Left cardiac atrium (tissue), 4 donors: ENCODE measurements at regions not wholly inside any gene's neighbourhood (a gene's known extent, or its start where the extent isn't known, plus 50 kb on each side); places are given as distances from the start of the nearest gene placed in this dataset.
"Not testable (repeated sequence)": the region's sequence is repeated elsewhere in the genome, so short reads cannot be mapped to it uniquely, and the experiment has no call there.

ENCODE experiments used
- ATAC-seq, 2 donors: fragments of 200-7000 bp; cut with Tn5 transposase; one replicate each; pipeline ENCODE4 v1.9.1; 2020; ENCODE audit warnings: mild to moderate bottlenecking in 2 of 2, moderate library complexity in 2 of 2
- DNase-seq: peaks from one replicate; pipeline ENCODE4 v3.0.0-alpha.2; 2020
- intact Hi-C, 2 donors: fragments of 100-400 bp; cut with DNase I; formaldehyde crosslinking; loops; one replicate each; pipeline versions ENCODE4 v1.14.1 to v1.15.1; 2022 to 2023
- donor health status: DM: no; HTN: yes; CAD: no.
- donor health status: DM: no; HTN: yes; CAD: no; lungs with severe emphysema.
- donor health status: DM: yes; HTN: yes; CAD: no.
- donor health status: Dilated cardiomyopathy.

DNA sequence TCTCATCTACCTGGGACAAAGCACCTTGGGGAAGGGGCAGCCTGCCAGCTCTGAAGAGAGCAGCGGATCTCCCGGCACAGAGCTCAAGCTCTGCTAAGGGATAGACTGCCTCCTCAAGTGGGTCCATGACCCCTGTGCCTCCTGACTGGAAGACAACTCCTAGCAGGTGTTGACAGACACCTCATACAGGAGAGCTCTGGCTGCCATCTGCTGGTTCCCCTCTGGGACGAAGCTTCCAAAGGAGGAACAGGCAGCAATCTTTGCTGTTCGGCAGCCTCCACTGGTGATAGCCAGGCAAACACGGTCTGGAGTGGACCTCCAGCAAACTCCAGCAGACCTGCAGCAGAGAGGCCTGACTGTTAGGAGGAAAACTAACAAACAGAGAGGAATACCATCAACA lies 549.9 kb upstream of the LRATD1 start:
- intact Hi-C loops = no loop called here
- DNase-seq (no peak), ATAC-seq (no peak)

DNA sequence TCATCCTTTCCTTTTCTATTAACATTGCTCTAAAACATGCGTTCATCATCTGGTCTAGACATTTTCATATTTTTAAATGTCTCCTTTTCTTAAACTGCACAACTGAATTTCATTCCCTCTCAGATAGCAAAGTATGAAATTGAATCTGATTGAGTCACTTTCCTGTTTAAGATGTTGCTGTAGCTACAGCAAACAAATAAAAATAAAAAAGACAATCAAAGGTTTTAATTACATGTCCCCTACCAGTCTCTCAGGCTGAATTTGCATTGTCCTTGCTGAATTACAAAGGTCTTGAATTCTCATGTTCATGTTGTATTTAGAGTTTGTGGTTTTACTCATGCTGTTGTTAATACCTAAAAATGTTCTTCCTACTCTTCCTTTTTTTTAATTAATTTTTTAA lies 537.9 kb upstream of the LRATD1 start:
- DNase-seq (no peak), ATAC-seq (no peak)
- intact Hi-C loops = no loop called here

DNA sequence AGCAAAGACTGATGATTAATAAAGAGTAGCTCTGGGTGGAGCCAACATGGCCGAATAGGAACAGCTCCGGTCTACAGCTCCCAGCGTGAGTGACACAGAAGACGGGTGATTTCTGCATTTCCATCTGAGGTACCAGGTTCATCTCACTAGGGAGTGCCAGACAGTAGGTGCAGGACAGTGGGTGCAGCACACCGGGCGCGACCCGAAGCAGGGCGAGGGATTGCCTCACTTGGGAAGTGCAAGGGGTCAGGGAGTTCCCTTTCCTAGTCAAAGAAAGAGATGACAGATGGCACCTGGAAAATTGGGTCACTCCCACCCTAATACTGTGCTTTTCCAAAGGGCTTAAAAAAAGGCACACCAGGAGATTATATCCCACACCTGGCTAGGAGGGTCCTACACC lies 533.4 kb upstream of the LRATD1 start:
- DNase-seq, ATAC-seq, intact Hi-C loops: not testable (repeated sequence)

DNA sequence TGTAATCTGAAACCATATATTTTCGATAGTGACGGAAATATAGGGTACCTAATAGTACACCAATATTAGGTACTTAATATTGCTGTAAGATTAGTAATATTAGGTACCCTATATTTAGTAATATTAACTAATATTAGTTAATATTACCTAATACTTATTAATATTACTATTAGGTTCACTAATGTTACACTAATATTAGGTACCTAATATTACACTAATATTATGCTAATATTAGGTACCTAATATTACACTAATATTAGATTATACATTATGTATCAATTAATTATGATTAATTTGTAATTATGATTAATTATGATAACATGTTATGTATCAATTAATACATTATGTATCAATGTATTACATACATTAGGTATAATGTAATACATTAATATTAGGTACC lies 518.2 kb upstream of the LRATD1 start:
- intact Hi-C loops = no loop called here
- DNase-seq = no peak
- no peak for ATAC-seq

DNA sequence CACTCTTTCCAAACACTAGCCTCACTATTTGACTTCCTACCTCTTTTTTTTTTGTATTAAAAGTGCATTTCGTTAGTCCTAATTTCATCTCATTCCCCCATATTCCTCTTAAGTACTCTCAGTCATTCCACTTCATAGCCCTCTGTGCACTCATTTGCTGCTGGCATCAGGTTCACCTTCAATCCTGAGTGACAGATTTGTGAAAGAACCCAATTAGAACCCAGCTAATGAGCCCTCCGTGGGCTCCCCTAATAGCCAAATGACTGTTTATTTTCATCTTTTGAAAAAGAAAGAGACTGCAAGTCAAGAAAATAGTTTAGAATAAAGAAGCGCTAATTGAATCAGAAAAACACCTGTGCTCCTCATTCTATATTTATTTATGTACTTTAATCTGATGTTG lies 512.1 kb upstream of the LRATD1 start:
- ATAC-seq (no peak), DNase-seq (no peak)
- intact Hi-C loops = no loop called here

DNA sequence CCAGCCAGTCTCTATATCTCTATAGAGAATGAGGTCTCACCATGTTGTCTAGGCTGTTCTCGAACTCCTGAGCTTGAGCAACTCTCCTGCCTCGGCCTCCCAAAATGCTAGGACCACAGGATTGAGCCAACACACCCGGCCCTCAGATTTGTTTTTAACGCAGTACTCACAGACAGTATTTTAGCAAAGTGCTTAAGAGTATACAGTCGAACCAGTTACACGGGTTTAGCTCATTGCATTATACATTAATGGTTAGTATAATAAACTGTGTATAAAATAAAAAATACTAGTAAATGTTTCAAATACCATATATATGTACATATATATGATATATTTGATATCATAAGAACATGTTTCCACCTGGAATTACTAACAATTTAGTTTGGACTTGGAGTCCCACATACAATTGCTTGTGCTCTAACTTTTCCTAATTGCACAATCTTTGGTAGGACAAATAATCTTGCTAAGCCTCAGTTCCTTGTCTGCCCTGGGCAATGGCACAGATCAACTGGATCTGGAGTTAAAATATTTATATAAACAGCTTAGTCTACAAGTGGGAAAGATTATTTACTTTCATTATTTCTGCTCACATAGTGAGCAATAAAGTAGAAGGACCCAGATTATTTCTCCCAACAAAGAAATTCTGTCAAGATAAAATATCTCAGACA lies 508.9 kb upstream of the LRATD1 start:
- DNase-seq (no peak), ATAC-seq (no peak)
- intact Hi-C loops = no loop called here

DNA sequence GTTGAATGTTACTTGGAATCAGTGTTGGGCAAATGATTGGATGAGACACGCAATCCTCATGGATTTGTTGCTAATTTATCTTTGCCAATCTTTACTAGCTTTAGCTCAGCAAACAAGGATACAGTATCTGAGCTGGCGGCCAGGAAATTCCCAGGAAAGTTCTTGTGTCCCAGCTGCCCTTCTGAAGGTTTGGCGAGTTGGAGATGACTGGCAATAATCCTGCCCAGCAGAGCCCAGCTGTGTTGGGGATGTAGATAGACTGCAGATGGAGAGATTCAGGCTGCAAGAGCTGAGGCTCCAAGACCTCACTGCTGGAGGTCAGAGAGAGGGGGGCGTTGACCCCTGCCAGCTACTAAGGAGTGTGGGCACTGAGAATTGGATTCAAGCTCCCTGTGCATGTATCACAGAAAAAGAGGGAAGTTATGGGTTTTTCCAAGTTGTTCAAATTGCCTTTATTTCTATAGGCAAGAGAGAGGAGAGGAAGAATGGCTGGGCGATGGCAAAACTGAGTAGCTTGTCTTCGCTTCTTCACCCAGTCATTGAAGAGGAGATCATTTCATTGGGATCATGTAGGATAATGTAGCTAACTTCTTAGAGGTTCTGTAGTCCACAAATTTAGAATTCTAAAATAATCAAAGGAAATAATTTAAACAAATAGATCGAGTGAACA lies 506.8 kb upstream of the LRATD1 start:
- DNase-seq = no peak
- no peak for ATAC-seq

DNA sequence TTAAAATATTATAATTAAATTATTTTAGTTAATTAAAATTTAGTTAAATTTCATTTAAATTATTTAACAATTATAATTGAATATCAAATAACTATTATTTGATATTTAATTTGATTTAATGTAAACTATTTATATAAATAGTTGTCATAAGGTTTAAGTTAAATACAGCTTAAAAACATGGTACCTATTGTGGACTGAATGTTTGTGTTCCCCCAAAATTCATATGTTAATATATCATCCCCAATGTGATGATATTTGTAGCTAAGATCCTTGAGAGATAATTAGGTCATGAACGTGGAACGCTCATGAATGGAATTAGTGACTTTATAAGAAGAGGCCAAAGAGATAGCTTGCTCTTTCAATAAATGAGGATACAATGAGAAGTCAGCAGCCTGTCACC lies 505.7 kb upstream of the LRATD1 start:
- DNase-seq (no peak), ATAC-seq (no peak)
- intact Hi-C loops = no loop called here

More for the DNA sequence above, 506.8 kb upstream of the LRATD1 start:
- intact Hi-C loops = no loop called here

DNA sequence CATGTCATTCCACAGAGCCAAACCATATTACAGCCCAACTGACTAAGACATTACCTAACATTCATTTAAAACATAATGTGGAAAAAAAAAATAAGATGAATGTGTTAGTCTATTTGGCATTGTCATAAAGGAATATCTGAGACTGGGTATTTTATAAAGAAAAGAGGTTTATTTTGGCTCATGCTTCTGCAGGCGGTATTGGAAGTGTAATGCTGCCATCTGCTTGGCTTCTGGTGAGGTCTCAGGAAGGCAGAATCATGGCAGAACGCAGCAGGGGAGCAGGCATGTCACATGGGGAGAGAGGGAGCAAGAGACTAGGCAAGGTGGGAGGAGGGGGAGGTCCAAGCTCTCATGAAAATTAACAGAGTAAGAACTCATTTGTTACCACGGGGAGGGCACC lies 504.8 kb upstream of the LRATD1 start:
- intact Hi-C loops = no loop called here
- DNase-seq (no peak), ATAC-seq (no peak)

DNA sequence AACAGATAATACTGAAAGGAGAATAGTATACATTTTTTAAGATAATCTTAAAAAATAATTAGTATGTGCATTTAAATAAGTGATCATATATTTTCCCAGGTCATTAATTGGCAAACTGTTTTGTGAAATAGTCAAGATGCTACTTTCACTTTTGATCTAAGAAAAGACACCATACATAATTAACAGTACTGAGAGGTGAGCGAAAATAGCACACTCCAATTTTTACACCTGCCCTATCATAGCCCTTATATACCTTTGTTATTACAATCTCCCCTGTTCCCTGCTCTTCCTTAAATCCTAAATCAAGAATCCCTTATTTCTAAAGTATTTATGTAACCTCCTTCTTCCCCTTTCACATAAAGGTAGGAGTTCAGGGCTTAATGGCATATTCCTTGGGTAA lies 500.1 kb upstream of the LRATD1 start:
- ATAC-seq (no peak), DNase-seq (no peak)
- intact Hi-C loops = no loop called here

DNA sequence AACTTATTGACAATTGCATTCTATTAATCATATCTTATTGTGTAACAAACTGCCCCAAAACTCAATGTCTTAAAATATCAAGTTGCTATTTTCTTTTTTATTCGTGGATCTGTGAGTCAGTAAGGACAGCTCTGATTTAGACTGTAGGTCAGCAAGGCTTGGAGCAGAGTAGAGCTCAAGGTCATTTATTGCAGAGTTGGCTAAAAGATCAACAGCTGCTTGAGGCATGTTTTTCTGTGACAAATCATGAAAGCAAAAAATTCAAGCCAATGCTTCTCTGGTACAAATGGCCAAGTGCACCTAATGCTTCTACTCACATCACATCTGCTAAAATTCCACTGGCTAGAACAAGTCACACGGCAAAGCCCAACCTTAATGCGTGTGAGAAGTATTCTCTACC lies 497.7 kb upstream of the LRATD1 start:
- intact Hi-C loops = no loop called here
- DNase-seq = no peak
- no peak for ATAC-seq

DNA sequence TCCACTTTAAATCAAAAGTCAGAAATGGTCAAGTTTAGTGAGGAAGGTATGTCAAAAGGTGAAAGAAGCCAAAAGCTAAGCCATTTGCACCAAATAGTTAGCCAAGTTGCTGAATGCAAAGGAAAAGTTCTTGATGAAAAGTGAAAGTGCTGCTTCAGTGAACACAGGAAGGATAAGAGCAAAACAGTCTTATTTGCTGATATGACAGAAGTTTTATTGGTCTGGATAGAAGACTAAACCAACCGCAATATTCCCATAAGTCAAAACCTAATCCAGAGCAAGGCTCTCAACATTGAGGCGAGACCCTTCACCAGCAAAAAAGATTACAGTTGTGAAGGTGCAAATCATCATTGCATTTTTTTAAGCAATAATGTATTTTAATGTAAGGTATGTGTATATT lies 496.5 kb upstream of the LRATD1 start:
- intact Hi-C loops = no loop called here
- DNase-seq (no peak), ATAC-seq (no peak)

DNA sequence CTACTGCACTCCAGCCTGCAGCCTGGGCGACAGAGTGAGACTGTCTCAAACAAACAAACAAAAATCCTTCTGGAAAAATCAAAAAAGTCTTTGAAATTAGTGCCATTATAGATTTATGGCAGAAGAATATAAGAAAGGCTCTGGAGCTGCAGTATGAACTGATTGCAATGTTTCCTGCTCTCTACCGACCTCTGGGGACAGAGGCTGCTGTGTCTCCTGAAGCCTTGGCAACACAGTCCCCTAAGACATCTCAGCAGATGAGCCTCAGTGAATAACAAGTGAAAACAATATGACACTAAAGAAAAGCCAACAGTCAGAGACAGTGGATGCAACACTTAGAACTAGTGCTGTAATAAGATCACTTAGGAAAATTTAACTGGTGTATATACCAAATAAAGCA lies 494.9 kb upstream of the LRATD1 start:
- no peak for DNase-seq
- intact Hi-C loops = no loop called here
- ATAC-seq = no peak

DNA sequence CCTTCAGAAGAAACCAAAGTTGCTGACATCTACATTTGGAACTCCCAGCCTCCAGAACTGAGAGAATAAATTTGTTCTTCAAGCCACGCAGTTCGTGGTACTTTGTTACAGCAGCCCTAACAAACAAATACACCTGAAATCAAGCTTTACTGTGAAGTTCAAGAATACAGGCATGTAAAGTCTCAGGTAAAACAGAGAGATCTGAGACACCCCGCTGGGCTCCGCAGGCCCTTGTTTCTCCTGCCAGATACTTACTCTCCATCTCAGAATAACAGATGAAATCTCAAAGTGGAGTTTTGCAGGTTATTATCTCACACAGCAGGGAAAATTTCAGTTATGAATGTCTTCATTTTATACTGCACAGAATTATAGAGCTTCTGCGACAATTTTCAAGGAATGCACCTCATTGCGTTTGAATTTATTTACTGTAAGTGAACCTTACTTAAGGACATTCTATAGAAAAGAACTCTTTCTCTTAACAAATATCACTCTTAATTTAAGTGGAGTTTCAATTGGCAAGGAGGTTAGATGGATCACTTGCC lies 492.4 kb upstream of the LRATD1 start:
- DNase-seq (no peak), ATAC-seq (no peak)
- intact Hi-C loops = no loop called here

DNA sequence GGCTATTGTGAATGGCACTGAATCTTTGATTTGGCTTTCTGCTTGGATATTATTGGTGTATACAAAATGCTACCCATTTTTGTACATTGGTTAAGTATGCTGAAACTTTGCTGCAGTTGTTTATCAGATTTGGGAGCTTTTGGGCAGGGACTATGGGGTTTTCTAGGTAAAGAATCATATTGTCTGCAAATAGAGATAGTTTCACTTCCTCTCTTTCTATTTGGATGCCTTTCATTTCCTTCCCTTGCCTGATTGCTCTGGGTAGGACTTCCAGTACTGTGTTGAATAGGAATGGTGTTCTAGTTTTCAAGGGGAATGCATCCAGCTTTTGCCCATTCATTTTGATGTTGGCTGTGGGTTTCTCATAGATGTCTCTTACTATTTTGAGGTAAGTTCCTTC lies 489.1 kb upstream of the LRATD1 start:
- no peak for DNase-seq
- intact Hi-C loops = no loop called here
- ATAC-seq = no peak

DNA sequence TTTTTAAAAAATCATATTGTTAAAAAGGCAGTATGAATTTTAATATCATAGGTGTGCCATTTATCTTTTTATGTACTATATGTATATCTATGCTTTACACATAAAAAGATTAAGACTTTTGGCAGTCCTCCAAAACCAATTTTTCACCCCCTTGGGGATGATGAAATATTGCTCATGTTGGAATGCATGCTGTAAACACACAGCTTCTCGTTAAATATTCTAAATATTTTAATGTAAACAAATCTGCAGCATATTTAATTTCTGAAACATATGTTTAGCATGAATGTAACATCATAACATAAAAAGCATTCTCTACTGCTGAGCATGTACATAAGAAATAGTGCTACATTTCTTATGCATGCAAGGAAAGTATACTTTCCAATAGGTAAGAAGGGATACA lies 484.3 kb upstream of the LRATD1 start:
- DNase-seq = no peak
- intact Hi-C loops = no loop called here
- ATAC-seq = no peak

DNA sequence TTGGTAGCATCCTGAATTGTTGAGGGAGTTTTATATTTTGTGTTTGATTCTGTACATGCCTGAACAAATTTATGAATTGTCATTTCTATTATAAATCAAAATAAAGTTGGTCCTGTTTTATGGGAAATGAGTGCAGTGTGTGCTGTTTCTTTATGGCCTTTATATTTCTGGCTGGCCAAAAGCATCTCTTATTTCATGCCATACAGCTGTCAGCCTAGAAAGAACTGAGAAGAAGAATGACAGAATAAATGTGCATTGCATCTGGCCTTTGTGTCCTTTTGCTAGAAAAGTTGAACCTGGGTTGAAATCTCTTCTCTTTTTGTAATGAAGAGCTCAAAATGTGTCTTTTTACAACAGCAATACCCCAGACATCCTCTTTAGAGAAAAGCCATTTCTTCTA lies 474.7 kb upstream of the LRATD1 start:
- ATAC-seq (no peak), DNase-seq (no peak)
- intact Hi-C loops = no loop called here

DNA sequence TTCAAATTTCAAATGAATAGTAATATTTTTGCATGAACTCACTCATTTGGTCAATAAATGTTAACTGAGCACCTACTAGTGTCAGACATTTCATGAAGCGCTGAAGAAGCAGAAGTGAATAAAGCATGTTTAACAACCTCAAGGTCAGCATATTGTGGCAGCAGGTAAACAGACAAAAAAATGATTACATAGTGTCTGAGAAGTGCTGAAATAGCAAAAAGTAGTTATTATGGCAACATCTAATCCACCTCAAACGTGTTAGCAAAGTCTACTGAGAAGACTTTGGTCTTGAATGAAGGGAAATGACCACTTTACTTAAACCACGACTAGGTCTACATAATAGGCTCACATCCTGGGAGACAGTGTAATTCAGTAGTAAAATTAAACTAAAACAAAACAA lies 452.2 kb upstream of the LRATD1 start:
- ATAC-seq (no peak), DNase-seq (no peak)
- intact Hi-C loops = no loop called here

DNA sequence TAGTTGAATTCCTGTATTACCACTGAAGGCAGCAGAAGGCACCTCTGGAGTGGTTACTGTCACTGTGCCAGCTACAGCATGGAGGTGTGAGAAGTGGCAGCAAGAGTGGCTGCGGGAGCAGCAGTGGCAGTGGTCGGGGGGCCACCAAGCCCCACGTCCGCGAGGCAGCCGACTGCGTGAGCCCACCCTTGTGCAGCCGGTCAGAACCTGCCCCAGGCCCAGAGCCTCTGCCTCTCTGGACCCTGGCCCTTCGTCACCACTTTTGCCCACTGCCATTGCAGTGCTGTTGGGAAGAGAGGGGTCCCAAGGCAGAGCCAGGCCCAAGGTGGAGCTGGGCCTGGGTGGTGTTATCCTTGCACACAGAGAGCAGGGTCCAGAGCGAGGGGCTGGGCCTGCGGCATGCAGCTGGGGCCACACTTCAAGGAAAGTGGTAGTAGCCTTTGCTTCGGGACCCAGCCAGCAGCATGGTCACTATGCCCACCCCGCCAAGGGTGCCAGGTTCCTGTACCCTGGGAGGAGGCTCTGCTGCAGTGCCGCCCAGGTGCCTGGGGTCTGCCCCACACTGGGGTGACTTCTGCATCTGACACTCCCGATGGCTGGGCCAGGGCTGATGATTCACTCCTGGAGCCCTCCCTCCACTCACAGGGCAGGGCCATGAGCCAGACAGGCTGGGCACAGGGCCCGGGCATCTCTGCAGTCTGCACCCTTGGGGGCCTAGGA lies 450.1 kb upstream of the LRATD1 start:
- no peak for ATAC-seq
- intact Hi-C loops = no loop called here

DNA sequence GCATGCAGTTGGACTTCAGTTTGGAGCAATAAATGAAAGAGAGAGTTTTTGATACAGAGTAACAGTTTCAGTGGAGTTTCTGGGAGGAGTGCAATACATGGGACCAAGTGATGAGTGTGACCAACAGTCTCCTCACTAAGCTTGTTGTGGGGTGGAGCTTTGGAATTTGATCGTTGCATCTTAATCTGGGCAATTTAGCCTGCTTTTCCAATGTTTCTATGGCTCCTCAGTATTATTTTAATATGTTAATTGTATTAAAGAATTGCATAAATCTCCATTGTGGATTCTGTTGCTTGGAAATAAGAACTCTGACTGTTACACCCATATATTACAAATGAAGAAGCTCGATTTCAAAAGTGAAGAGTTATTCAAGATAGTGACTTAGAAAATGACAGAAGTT lies 446.6 kb upstream of the LRATD1 start:
- intact Hi-C loops = no loop called here
- no peak for DNase-seq

More for the DNA sequence above, 450.1 kb upstream of the LRATD1 start:
- no peak for DNase-seq

DNA sequence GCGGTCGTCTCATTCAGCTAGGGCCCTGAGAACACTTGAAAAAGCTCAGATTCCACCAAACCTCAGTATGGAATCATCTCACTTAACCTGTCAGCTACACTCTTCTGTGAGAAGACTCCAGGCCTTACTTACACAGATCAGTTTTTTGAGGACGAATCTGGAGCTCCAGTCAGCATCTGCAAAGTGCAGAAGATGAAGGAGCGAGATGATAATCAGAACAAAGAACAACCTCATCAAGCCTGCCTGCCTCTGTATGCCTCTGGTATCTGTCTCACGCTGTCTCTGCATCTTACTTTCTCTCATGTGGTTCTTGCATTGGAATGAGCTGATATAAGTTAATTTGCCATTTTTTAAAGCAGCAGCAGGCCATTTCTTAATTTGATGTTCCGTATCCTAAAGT lies 444.1 kb upstream of the LRATD1 start:
- intact Hi-C loops = no loop called here
- ATAC-seq = no peak
- DNase-seq = no peak

More for the DNA sequence above, 446.6 kb upstream of the LRATD1 start:
- ATAC-seq = no peak
